SK-N-SH (cell line): ENCODE measurements at regions not wholly inside any gene's neighbourhood (a gene's known extent, or its start where the extent isn't known, plus 50 kb on each side); places are given as distances from the start of the nearest gene placed in this dataset.

Experiments
- EZH2phosphoT487 ChIP-seq: fragments of 200-600 bp; sonication (generic); IDR thresholded peaks from 2 replicates; pipeline ENCODE4 v1.6.1; 2017; ENCODE audit warnings: low read depth, mixed run types, mild to moderate bottlenecking, antibody characterized with exemption, moderate library complexity, borderline replicate concordance
- MEF2A ChIP-seq: IDR thresholded peaks from 2 replicates; pipeline ENCODE4 v1.4.0; 2012; ENCODE audit warnings: low read depth, borderline replicate concordance
- POLR2AphosphoS5 ChIP-seq: IDR thresholded peaks from 2 replicates; pipeline ENCODE4 v1.6.1; 2012; ENCODE audit warnings: low read depth, low read length
- RXRA ChIP-seq: IDR thresholded peaks from 2 replicates; pipeline ENCODE4 v1.4.0; 2012; ENCODE audit warnings: low read depth, mild to moderate bottlenecking, borderline replicate concordance
- YY1 ChIP-seq: IDR thresholded peaks from 2 replicates; pipeline ENCODE4 v1.4.0; 2012; ENCODE audit warnings: low read depth, mild to moderate bottlenecking
- TF ChIP-seq, protein P1 (sequence below): fragments of 200-600 bp; sonication (generic); IDR thresholded peaks from 2 replicates; pipeline ENCODE4 v1.6.1; 2017; ENCODE audit warnings: antibody characterized with exemption, mild to moderate bottlenecking, moderate library complexity

DNA sequence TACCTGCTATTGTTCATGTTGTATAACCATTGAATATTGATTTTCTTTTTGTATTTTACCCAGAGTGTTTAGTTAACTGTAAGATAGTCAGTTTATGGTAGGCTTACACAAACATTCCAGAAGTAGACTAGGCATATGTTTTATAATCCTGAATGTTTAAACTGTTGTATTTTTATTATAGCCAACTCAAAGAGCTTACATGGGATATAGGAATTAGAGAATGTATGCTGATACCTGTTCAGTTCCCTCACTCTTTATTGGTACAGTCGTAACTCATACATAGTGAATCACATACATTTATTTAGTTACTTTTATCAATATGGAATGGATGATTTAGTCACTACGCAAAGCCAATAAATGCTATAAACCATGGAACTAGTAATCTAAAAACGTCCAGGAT lies 657.9 kb downstream of the SLITRK5 start:
- no peak for TF ChIP-seq MEF2A
- TF ChIP-seq EZH2phosphoT487 = no peak
- no peak for TF ChIP-seq RXRA
- TF ChIP-seq, protein P1, sequence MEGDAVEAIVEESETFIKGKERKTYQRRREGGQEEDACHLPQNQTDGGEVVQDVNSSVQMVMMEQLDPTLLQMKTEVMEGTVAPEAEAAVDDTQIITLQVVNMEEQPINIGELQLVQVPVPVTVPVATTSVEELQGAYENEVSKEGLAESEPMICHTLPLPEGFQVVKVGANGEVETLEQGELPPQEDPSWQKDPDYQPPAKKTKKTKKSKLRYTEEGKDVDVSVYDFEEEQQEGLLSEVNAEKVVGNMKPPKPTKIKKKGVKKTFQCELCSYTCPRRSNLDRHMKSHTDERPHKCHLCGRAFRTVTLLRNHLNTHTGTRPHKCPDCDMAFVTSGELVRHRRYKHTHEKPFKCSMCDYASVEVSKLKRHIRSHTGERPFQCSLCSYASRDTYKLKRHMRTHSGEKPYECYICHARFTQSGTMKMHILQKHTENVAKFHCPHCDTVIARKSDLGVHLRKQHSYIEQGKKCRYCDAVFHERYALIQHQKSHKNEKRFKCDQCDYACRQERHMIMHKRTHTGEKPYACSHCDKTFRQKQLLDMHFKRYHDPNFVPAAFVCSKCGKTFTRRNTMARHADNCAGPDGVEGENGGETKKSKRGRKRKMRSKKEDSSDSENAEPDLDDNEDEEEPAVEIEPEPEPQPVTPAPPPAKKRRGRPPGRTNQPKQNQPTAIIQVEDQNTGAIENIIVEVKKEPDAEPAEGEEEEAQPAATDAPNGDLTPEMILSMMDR = no peak
- no peak for TF ChIP-seq POLR2AphosphoS5
- TF ChIP-seq YY1 = no peak
